ENCODE measurements at regions not wholly inside any gene's neighbourhood (a gene's known extent, or its start where the extent isn't known, plus 50 kb on each side); places are given as distances from the start of the nearest gene placed in this dataset.

- DNase-seq (ENCODE audit: low read depth in 1 of 2, low spot score in 1 of 2), result peak in 1 of 2 donors; percentile 47
These were observed 992.6 kb downstream of the NLGN4X start for GRCh38 chrX:5236096-5236495.

DNA sequence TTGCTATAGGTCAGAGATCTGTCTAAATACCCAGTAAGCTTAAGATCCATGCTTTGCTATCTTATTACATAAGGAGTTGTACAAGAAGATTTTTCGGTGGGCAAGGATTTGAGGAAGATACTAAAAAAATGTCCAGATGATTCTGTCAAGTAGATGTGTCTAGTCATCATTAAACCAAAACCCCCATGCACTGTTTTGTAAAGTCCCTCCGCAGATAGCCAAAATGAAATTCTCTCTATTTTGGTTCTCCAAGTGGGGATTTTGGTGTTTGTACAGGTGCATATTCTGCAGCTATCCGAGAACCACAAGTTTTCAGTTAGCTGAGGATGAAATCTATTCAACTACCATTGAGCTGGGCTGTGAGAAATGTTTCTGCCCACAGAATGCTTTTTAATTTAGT, 994.8 kb downstream of the NLGN4X start:
- H3K36me3 ChIP-seq, result no peaks in the 10 kb centered on the region
- no peak for DNase-seq (ENCODE audit: low read depth in 1 of 2, low spot score in 1 of 2)
- no peaks in the 10 kb centered on the region for H3K27me3 ChIP-seq
- H3K4me1 ChIP-seq (ENCODE audit: low read depth), result no peaks in the 10 kb centered on the region
- no peak overlapping the region for H3K27ac ChIP-seq
- TF ChIP-seq, protein P1, sequence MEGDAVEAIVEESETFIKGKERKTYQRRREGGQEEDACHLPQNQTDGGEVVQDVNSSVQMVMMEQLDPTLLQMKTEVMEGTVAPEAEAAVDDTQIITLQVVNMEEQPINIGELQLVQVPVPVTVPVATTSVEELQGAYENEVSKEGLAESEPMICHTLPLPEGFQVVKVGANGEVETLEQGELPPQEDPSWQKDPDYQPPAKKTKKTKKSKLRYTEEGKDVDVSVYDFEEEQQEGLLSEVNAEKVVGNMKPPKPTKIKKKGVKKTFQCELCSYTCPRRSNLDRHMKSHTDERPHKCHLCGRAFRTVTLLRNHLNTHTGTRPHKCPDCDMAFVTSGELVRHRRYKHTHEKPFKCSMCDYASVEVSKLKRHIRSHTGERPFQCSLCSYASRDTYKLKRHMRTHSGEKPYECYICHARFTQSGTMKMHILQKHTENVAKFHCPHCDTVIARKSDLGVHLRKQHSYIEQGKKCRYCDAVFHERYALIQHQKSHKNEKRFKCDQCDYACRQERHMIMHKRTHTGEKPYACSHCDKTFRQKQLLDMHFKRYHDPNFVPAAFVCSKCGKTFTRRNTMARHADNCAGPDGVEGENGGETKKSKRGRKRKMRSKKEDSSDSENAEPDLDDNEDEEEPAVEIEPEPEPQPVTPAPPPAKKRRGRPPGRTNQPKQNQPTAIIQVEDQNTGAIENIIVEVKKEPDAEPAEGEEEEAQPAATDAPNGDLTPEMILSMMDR (IDR thresholded peaks at IDR 0.05; ENCODE audit: low read depth, low read length), result no peak
- no peak overlapping the region for H3K4me3 ChIP-seq
- no peaks in the 10 kb centered on the region for H3K9me3 ChIP-seq (ENCODE audit: low read depth)

More at GRCh38 chrX:5236096-5236495, 992.6 kb downstream of the NLGN4X start:
- Histone ChIP-seq H3K4me3 (no peak overlapping the region), H3K27ac (no peak overlapping the region), H3K4me1 (ENCODE audit: low read depth) (no peaks in the 10 kb centered on the region), H3K36me3 (no peaks in the 10 kb centered on the region), H3K27me3 (no peaks in the 10 kb centered on the region), H3K9me3 (ENCODE audit: low read depth) (no peaks in the 10 kb centered on the region)
- TF ChIP-seq, protein P1 (IDR thresholded peaks at IDR 0.05; ENCODE audit: low read depth, low read length), result no peak

DNA sequence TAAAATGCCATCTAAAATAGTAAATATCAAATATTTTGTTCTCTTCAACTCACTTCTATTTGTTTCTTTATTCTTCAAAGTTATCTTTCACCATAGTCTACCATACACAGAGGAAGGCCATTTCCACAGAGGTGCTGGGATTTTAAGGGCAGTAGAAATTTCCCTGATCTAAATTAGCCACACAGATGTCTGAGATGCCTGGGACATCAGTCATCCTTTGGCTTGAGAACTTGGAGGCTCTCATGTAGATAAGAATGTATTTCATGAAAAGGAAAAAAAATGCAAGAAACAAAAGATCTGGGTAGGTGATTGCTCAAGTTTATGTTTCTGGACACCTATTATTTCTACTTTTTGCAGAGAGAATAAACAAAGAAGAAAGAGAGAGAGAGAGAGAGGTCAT, 1008.2 kb downstream of the NLGN4X start:
- no peak for DNase-seq (ENCODE audit: low read depth in 1 of 2, low spot score in 1 of 2)
- Histone ChIP-seq H3K4me1 (ENCODE audit: low read depth) (no peaks in the 10 kb centered on the region), H3K36me3 (no peaks in the 10 kb centered on the region), H3K27me3 (no peaks in the 10 kb centered on the region), H3K27ac (no peak overlapping the region), H3K4me3 (no peak overlapping the region), H3K9me3 (ENCODE audit: low read depth) (no peaks in the 10 kb centered on the region)
- TF ChIP-seq, protein P1 (IDR thresholded peaks at IDR 0.05; ENCODE audit: low read depth, low read length), result no peak

DNA sequence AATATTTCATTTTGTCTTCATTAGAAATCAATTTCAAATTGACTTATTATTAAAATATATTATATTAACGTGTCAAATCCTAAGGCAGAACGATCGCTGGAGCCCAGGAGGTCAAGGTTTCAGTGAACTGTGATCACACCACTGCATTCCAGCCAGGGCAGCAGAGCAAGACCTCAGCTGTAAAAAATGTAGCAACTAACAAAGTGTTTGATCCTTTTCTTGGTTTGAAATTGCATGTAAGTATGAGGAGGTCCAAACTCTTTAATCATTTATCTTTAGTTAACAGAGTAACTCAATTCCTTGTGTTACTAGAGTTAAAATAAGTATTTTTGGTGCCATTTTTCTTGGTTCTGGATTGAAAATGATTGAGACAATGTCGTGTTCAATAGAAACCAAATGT, 1033.9 kb downstream of the NLGN4X start:
- H3K4me1 ChIP-seq (ENCODE audit: low read depth), result no peaks in the 10 kb centered on the region
- H3K27ac ChIP-seq, result no peak overlapping the region
- TF ChIP-seq, protein P1 (IDR thresholded peaks at IDR 0.05; ENCODE audit: low read depth, low read length), result no peak
- no peaks in the 10 kb centered on the region for H3K27me3 ChIP-seq
- no peaks in the 10 kb centered on the region for H3K9me3 ChIP-seq (ENCODE audit: low read depth)
- H3K4me3 ChIP-seq, result no peak overlapping the region
- H3K36me3 ChIP-seq, result no peaks in the 10 kb centered on the region
- no peak for DNase-seq (ENCODE audit: low read depth in 1 of 2, low spot score in 1 of 2)

DNA sequence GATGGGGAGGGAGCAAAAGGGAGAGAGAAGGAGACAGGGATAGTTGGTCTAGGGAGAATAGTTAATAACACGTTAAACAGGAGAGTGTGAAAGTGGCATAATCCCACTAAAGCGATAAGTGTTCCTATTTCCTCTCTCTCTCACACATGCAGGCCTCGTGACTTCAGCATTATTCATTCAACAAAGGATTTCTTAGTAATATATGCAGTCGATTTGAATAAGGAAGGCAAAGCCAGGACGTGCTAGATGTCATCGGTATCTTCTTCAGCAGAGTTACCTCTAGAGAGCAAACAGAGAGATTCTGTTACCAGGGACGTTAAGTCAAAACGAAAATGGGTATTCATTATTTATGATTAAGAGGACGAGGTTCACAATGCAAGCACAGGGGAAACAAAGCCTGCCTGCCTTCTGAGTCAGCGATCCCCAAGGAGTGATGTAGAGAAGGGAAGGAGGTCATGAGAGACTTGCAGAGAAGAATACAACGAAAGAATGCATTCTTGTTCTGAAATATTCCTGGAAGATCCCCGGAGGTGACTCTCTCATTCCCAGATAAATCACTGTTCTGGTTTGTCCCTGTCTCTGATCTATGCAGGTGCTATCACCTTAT, 1048.4 kb downstream of the NLGN4X start:
- no peaks in the 10 kb centered on the region for H3K36me3 ChIP-seq
- TF ChIP-seq, protein P1 (IDR thresholded peaks at IDR 0.05; ENCODE audit: low read depth, low read length), result no peak
- no peaks in the 10 kb centered on the region for H3K9me3 ChIP-seq (ENCODE audit: low read depth)
- no peak overlapping the region for H3K4me3 ChIP-seq
- H3K27ac ChIP-seq, result no peak overlapping the region
- DNase-seq (ENCODE audit: low read depth in 1 of 2, low spot score in 1 of 2), result no peak
- no peaks in the 10 kb centered on the region for H3K4me1 ChIP-seq (ENCODE audit: low read depth)
- no peaks in the 10 kb centered on the region for H3K27me3 ChIP-seq

Data from cardiac muscle cell (in vitro differentiated cells and primary cell).